HCT116 (cell line): ENCODE measurements at regions not wholly inside any gene's neighbourhood (a gene's known extent, or its start where the extent isn't known, plus 50 kb on each side); places are given as distances from the start of the nearest gene placed in this dataset.

Experiments used
- ATAC-seq: fragments of 200-7000 bp; cut with Tn5 transposase; 2 replicates; pipeline ENCODE4 v1.9.1; 2020; ENCODE audit warnings: mild to moderate bottlenecking, moderate library complexity
- BruUV-seq: library from RNA; stranded (reverse); fragments of 400-500 nt; replicated peaks from 2 replicates; lab custom pipeline; 2021; lab: Mats Ljungman, UMichigan
- CTCF ChIA-PET: fragments of 300-600 bp; sonication (Branson Sonifier 250); formaldehyde crosslinking; loops from one replicate; lab custom pipeline; 2021; ENCODE audit warnings: antibody characterized with exemption; lab: Charles Lee
- POLR2A ChIA-PET: fragments of 300-600, 350-600 bp; sonication (Branson Sonifier 250); formaldehyde crosslinking; loops from one replicate; lab custom pipeline; 2021; ENCODE audit warnings: antibody characterized with exemption; lab: Charles Lee
- RAD21 ChIA-PET, 2 experiments: fragments of 300-600 bp; sonication (Branson Sonifier 250); formaldehyde crosslinking; loops; one replicate each; lab custom pipeline; 2023; ENCODE audit warnings: low total read pairs in 2 of 2; ENCODE audit not compliant: uncharacterized antibody in 2 of 2, unreplicated experiment in 2 of 2, low non-redundant PET in 1 of 2; lab: Charles Lee
- DNase-seq: peaks from one replicate; pipeline ENCODE4 v3.0.0-alpha.2; 2010; ENCODE audit warnings: low read depth, low spot score
- H2AFZ ChIP-seq: fragments of 200-600 bp; shearing (Covaris generic), sonication (generic); 2 replicates; pipeline ENCODE4 v1.6.1; 2017; ENCODE audit warnings: low read depth, mixed run types, mixed read lengths, antibody characterized with exemption, low read length; ENCODE audit not compliant: poor library complexity, severe bottlenecking
- H3K27ac ChIP-seq: 2 replicates; pipeline ENCODE4 v1.5.1; 2012; ENCODE audit warnings: low read depth, low read length
- H3K27me3 ChIP-seq: fragments of 200-600 bp; sonication (generic); 2 replicates; pipeline ENCODE4 v1.6.1; 2016; ENCODE audit warnings: mixed run types, low read length, mixed read lengths; ENCODE audit not compliant: insufficient read depth
- H3K36me3 ChIP-seq, 2 experiments: fragments of 200-500 bp in 1 of 2; fragments of 200-600 bp in 1 of 2; sonication (Bioruptor generic) in 1 of 2; sonication (generic) in 1 of 2; 2 replicates each; pipeline versions ENCODE4 v1.5.1 to v1.6.1; 2014 to 2016; ENCODE audit warnings: low read length in 2 of 2, inconsistent platforms in 1 of 2, mixed read lengths in 1 of 2, mixed run types in 1 of 2; ENCODE audit not compliant: insufficient read depth in 2 of 2, control insufficient read depth in 1 of 2
- H3K4me1 ChIP-seq, 2 experiments: fragments of 200-600 bp in 1 of 2; sonication (generic) in 1 of 2; 2 replicates each; pipeline versions ENCODE4 v1.5.1 to v1.6.1; 2012 to 2017; ENCODE audit warnings: low read length in 2 of 2, inconsistent platforms in 1 of 2, mild to moderate bottlenecking in 1 of 2, mixed read lengths in 1 of 2, mixed run types in 1 of 2, moderate library complexity in 1 of 2; ENCODE audit not compliant: insufficient read depth in 2 of 2, control insufficient read depth in 1 of 2
- H3K4me2 ChIP-seq: fragments of 200-600 bp; sonication (generic); 2 replicates; pipeline ENCODE4 v1.6.1; 2017; ENCODE audit warnings: mixed run types, low read length, mixed read lengths
- H3K4me3 ChIP-seq, 2 experiments: fragments of 200-600 bp in 1 of 2; sonication (generic) in 1 of 2; replicated peaks in 1 of 2; 2 replicates each; pipeline ENCODE4 v1.5.1; 2011 to 2016; ENCODE audit warnings: low read length in 2 of 2, control low read depth in 1 of 2, low read depth in 1 of 2, mild to moderate bottlenecking in 1 of 2, mixed read lengths in 1 of 2, mixed run types in 1 of 2
- H3K79me2 ChIP-seq: fragments of 200-600 bp; sonication (generic); 2 replicates; pipeline ENCODE4 v1.6.1; 2017; ENCODE audit warnings: mild to moderate bottlenecking, mixed run types, low read length, moderate library complexity, mixed read lengths; ENCODE audit not compliant: insufficient read depth
- H3K9ac ChIP-seq: fragments of 200-600 bp; sonication (generic); 2 replicates; pipeline ENCODE4 v1.6.1; 2016; ENCODE audit warnings: low read length, mixed read lengths
- H3K9me2 ChIP-seq: fragments of 200-600 bp; sonication (generic), shearing (Covaris generic); 2 replicates; pipeline ENCODE4 v1.6.1; 2017; ENCODE audit warnings: mixed run types, mild to moderate bottlenecking, moderate library complexity; ENCODE audit not compliant: insufficient read depth
- H3K9me3 ChIP-seq, 2 experiments: fragments of 200-500 bp in 1 of 2; fragments of 200-600 bp in 1 of 2; sonication (Bioruptor generic) in 1 of 2; sonication (generic) in 1 of 2; 2 replicates each; pipeline ENCODE4 v1.6.1; 2014 to 2017; ENCODE audit warnings: low read length in 2 of 2, mixed read lengths in 2 of 2, inconsistent platforms in 1 of 2, low read depth in 1 of 2, mild to moderate bottlenecking in 1 of 2, mixed run types in 1 of 2, moderate library complexity in 1 of 2; ENCODE audit not compliant: control insufficient read depth in 1 of 2, insufficient read depth in 1 of 2
- H4K20me1 ChIP-seq: fragments of 200-600 bp; sonication (generic), shearing (Covaris generic); 2 replicates; pipeline ENCODE4 v1.6.1; 2017; ENCODE audit warnings: mixed run types, mild to moderate bottlenecking, moderate library complexity; ENCODE audit not compliant: insufficient read depth
- CBX3 ChIP-seq: IDR thresholded peaks from 2 replicates; pipeline ENCODE4 v1.6.1; 2012; ENCODE audit warnings: low read depth
- CEBPB ChIP-seq: IDR thresholded peaks from 2 replicates; pipeline ENCODE4 v1.6.1; 2012; ENCODE audit warnings: low read depth
- EGR1 ChIP-seq: IDR thresholded peaks from 2 replicates; pipeline ENCODE4 v1.6.1; 2012; ENCODE audit warnings: low read depth
- ELF1 ChIP-seq: IDR thresholded peaks from 2 replicates; pipeline ENCODE4 v1.6.1; 2012; ENCODE audit warnings: low read depth, borderline replicate concordance
- EZH2phosphoT487 ChIP-seq: fragments of 200-600 bp; IDR thresholded peaks from 2 replicates; pipeline ENCODE4 v1.6.1; 2018; ENCODE audit warnings: antibody characterized with exemption, borderline replicate concordance
- FOSL1 ChIP-seq: IDR thresholded peaks from 2 replicates; pipeline ENCODE4 v1.6.1; 2012; ENCODE audit warnings: low read depth
- JUND ChIP-seq: IDR thresholded peaks from 2 replicates; pipeline ENCODE4 v1.6.1; 2012
- MAX ChIP-seq: IDR thresholded peaks from 2 replicates; pipeline ENCODE4 v1.6.1; 2012
- POLR2A ChIP-seq: IDR thresholded peaks from 2 replicates; pipeline ENCODE4 v1.7.0; 2011; ENCODE audit warnings: borderline replicate concordance; ENCODE audit not compliant: insufficient read depth, insufficient read length; ENCODE audit errors: extremely low read depth
- REST ChIP-seq: IDR thresholded peaks from 2 replicates; pipeline ENCODE4 v1.6.1; 2012; ENCODE audit warnings: low read depth
- SP1 ChIP-seq: IDR thresholded peaks from 2 replicates; pipeline ENCODE4 v1.6.1; 2012; ENCODE audit warnings: low read depth
- SRF ChIP-seq: IDR thresholded peaks from 2 replicates; pipeline ENCODE4 v1.6.1; 2012; ENCODE audit warnings: low read depth
- ZBTB33 ChIP-seq: IDR thresholded peaks from 2 replicates; pipeline ENCODE4 v1.6.1; 2011; ENCODE audit warnings: mild to moderate bottlenecking, low read length, moderate library complexity; ENCODE audit not compliant: insufficient replicate concordance; ENCODE audit errors: extremely low read depth
- ZFX ChIP-seq: fragments of 450-650 bp; IDR thresholded peaks from 2 replicates; pipeline ENCODE4 v1.6.1; 2017
- ZNF274 ChIP-seq: fragments of 200-500 bp; sonication (Bioruptor generic); IDR thresholded peaks from 2 replicates; pipeline ENCODE4 v1.6.1; 2014; ENCODE audit warnings: mild to moderate bottlenecking, low read depth, low read length, inconsistent platforms
- intact Hi-C: fragments of 100-400 bp; cut with micrococcal nuclease; formaldehyde crosslinking; loops from 2 replicates; pipeline ENCODE4 v1.10.0; 2022

DNA sequence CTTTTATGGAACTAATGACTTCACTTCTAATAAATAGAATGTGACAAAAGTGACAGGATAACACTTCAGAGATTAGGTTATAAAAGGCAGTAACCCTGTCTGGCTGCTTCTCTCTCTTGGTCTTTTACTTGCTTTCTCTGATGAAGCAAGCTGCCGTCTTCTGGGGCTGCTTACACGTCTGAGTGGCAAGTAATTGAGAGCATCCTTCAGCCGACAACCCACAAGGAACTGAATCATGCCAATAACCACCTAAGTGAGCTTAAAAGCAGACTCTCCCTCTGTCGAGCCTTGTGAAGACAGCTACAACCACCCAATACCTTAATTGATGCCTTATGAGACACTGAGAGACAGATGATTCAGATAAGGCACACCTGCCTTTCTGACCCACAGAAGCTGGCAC, 1091.2 kb downstream of the SLITRK1 start:
- ChIA-PET CTCF (no interaction called here), POLR2A (no interaction called here), RAD21 (no interaction called here)
- no peaks in the 10 kb centered on the region for H4K20me1 ChIP-seq
- BruUV-seq: no TSS peak
- intact Hi-C loops: no loop called here
- no peaks in the 10 kb centered on the region for H3K79me2 ChIP-seq
- no peak for ATAC-seq
- DNase-seq: no peak
- H3K4me1 ChIP-seq: no peaks in the 10 kb centered on the region
- H3K27me3 ChIP-seq: no peaks in the 10 kb centered on the region
- H3K36me3 ChIP-seq: no peaks in the 10 kb centered on the region
- TF ChIP-seq SRF (no peak), ZBTB33 (no peak), JUND (no peak), CBX3 (no peak), POLR2A (no peak), ZNF274 (no peak), MAX (no peak), ELF1 (no peak), FOSL1 (no peak), CEBPB (no peak), EGR1 (no peak), EZH2phosphoT487 (no peak), REST (no peak), ZFX (no peak), SP1 (no peak)
- no peaks in the 10 kb centered on the region for H3K9me2 ChIP-seq
- no peak overlapping the region for H2AFZ ChIP-seq
- no peak overlapping the region for H3K27ac ChIP-seq
- H3K4me3 ChIP-seq: no peak overlapping the region
- no peaks in the 10 kb centered on the region for H3K9me3 ChIP-seq
- no peak overlapping the region for H3K4me2 ChIP-seq
- no peak overlapping the region for H3K9ac ChIP-seq
